HCT116 (cell line): ENCODE measurements at regions not wholly inside any gene's neighbourhood (a gene's known extent, or its start where the extent isn't known, plus 50 kb on each side); places are given as distances from the start of the nearest gene placed in this dataset.

Experiments
- JUND ChIP-seq: IDR thresholded peaks from 2 replicates; pipeline ENCODE4 v1.6.1; 2012
- TF ChIP-seq, protein P1 (sequence below): IDR thresholded peaks from 2 replicates; pipeline ENCODE4 v1.6.1; 2012

DNA sequence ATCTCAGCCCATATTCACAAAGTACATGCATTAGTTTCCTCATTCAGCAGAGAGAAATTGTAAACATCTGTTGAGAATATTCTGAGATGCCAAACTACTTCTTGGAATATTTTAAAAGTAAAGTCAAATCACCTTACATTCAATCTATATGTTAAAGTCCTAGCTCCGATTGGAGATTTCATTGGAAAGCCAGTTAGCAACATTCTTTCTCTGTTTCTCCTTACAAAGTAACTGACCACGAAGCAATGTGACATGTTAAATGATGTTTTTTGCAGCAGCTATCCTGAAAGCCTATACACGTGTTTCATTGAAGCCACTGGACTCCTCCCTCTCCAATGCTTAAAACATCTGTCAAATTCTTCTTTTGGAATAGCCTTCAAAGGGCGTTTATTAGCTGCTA, 379.1 kb upstream of the CCNH start:
- no peak for TF ChIP-seq JUND
- TF ChIP-seq, protein P1, sequence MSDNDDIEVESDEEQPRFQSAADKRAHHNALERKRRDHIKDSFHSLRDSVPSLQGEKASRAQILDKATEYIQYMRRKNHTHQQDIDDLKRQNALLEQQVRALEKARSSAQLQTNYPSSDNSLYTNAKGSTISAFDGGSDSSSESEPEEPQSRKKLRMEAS = no peak
